ENCODE measurements at regions not wholly inside any gene's neighbourhood (a gene's known extent, or its start where the extent isn't known, plus 50 kb on each side); places are given as distances from the start of the nearest gene placed in this dataset.

DNA sequence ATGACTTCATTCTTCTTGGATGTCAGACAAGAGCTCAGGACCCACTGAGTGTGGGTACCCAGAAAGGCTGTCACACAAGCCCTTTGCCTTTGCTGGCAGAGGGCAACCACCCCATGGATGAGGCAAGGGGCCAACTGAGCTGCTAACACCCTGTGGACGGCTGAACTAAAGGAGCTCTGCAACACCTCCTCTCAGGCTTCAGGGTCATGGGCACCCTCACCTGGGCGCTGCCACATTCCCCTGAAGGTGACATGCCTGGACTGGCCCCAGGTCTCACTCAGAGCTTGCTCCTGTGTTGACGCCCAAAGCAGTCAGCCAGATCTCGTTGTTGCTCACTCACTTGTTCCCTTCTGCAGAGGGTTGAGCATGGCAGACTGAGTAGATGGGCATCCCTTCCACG lies 336.8 kb upstream of the TMEM132C start:
- TF ChIP-seq, protein P1, sequence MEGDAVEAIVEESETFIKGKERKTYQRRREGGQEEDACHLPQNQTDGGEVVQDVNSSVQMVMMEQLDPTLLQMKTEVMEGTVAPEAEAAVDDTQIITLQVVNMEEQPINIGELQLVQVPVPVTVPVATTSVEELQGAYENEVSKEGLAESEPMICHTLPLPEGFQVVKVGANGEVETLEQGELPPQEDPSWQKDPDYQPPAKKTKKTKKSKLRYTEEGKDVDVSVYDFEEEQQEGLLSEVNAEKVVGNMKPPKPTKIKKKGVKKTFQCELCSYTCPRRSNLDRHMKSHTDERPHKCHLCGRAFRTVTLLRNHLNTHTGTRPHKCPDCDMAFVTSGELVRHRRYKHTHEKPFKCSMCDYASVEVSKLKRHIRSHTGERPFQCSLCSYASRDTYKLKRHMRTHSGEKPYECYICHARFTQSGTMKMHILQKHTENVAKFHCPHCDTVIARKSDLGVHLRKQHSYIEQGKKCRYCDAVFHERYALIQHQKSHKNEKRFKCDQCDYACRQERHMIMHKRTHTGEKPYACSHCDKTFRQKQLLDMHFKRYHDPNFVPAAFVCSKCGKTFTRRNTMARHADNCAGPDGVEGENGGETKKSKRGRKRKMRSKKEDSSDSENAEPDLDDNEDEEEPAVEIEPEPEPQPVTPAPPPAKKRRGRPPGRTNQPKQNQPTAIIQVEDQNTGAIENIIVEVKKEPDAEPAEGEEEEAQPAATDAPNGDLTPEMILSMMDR (IDR thresholded peaks at IDR 0.05; ENCODE audit: low read depth, low read length): no peak
- TF ChIP-seq POLR2A (IDR thresholded peaks at IDR 0.05; ENCODE audit: extremely low read depth, insufficient read length): no peak
- TF ChIP-seq, protein P2, sequence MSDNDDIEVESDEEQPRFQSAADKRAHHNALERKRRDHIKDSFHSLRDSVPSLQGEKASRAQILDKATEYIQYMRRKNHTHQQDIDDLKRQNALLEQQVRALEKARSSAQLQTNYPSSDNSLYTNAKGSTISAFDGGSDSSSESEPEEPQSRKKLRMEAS (IDR thresholded peaks at IDR 0.05; ENCODE audit: low read depth, low read length): no peak
